Stimulated activated naive CD8-positive, alpha-beta T cell treated with anti-CD3 and anti-CD28 coated beads, Interleukin-15, Interleukin-2, amounts not matched to agents 100 U/mL and 50 U/mL, for 24 hours (primary cell): ENCODE measurements at regions not wholly inside any gene's neighbourhood (a gene's known extent, or its start where the extent isn't known, plus 50 kb on each side); places are given as distances from the start of the nearest gene placed in this dataset.
"Not testable (repeated sequence)": the region's sequence is repeated elsewhere in the genome, so short reads cannot be mapped to it uniquely, and the experiment has no call there.

Source experiments
- ATAC-seq: fragments of 150-1000 bp; cut with Tn5 transposase; one replicate; pipeline ENCODE4 v1.10.0; 2021
- DNase-seq: peaks from one replicate; pipeline ENCODE4 v3.0.0; 2021

DNA sequence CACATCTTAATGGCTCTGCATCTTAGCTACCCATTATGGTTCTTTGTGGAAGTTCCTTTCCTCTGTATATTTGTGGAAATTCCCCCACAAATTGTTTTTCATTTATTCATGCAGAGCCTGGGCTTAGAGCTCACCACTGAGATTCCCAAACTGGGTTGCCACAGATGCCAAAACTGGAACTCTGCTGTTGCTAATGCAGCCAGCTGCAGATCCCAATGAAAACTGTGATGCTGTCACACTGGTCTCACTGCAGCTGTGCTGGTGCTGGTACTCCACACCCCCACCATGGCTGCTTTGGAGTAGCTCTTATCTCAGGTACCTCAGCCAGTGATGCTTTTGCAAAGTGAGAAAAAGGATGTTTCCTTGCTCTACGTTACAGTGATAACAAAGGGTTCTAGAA is 87.7 kb downstream of the DCK start:
- no peak for ATAC-seq
- no peak for DNase-seq

GRCh38 chr4:71093745-71094144 is 100.3 kb downstream of the DCK start:
- no peak for ATAC-seq
- DNase-seq, result no peak

DNA sequence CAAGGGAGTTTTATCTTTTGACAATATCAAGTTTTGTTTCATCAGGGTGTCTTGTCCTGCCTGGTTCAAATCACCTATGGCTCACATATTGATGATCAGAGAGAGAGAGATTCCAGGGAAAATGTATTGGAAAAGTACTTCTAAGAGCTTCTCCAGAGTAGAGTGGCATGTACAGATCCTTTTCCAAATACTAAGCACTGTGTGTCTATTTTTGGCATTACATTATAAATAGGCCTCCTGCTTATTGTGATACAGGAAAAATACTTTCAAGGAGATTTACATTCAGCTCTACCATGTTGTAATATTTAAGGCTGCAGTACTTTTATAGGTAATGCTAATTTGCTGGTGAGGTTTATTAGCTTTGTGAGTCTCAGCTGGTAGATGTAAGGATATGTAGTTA is 100.8 kb downstream of the DCK start:
- DNase-seq (no peak), ATAC-seq (no peak)

GRCh38 chr4:71095141-71095540 is 101.7 kb downstream of the DCK start:
- no peak for DNase-seq
- no peak for ATAC-seq

- DNase-seq, result no peak
- peak; percentile 49 for ATAC-seq
Observed at GRCh38 chr4:71095545-71095944, 102.1 kb downstream of the DCK start.

DNA sequence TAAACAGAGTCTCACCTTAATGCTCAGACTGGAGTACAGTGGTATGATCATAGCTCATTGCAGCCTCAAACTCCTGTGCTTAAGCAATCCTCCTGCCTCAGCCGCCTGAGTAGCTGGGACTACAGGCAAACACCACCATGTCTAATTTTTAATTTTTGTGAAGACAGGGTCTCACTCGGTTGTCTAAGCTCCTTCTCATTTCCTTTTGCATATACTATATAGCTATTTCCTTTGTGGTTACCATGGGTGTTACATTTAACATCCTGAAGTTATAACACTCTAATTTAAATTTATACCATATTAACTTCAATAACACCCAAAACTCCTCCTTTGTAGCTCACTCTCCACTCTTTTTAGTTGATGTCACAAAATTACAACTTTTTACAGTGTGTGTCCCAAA is 114.3 kb downstream of the DCK start:
- DNase-seq (no peak), ATAC-seq (no peak)

- DNase-seq (no peak), ATAC-seq (no peak)
Observed at GRCh38 chr4:71110499-71110898, 117.0 kb downstream of the DCK start.

DNA sequence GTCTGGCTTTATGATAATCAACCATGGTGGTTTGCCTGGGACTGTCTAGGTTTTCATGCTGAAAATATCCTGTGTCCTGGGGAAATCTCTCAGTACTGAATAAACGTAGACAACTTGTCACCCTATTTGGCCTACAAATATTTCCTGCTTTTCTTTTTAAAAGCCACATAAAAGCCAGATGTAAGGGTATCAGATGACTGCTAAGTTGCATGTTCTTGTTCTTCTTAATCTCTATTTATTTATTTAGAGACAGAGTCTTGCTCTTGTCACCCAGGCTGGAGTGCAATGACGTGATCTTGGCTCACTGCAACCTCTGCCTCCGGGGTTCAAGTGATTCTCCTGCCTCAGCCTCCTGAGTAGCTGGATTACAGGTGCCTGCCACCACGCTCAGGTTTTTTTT is 117.7 kb downstream of the DCK start:
- ATAC-seq, result not testable (repeated sequence)

GRCh38 chr4:71113294-71113693 is 119.8 kb downstream of the DCK start:
- ATAC-seq (no peak), DNase-seq (no peak)

More for the DNA sequence above, 117.7 kb downstream of the DCK start:
- DNase-seq, result not testable (repeated sequence)

DNA sequence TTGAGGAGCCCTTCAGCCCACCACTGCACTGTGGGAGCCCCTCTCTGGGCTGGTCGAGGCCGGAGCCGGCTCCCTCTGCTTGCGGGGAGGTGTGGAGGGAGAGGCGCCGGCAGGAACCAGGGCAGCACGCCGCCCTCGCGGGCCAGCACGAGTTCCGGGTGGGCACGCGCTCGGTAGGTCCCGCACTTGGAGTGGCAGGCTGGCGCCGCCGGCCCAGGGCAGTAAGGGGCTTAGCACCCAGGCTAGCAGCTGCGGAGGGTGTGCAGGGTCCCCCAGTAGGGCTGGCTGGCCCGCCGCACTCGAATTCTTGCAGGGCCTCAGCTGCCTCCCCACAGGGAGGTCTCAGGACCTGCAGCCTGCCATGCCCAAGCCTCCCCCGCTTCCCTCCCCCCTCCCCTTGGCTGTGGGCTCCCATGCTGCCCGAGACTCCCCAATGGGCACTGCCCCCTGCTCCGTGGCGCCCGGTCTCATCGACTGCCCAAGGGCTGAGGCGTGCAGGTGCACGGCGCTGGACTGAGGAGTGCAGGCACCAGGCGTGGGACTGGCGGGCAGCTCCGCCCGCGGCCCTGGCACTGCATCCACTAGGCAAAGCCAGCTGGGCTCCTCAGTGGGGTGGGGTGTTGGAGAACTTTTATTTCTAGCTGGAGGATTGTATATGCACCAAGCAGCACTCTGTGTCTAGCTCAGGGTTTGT is 127.5 kb downstream of the DCK start:
- no peak for ATAC-seq
- DNase-seq, result no peak

GRCh38 chr4:71123951-71124350 is 130.5 kb downstream of the DCK start:
- ATAC-seq (no peak), DNase-seq (no peak)

- no peak for DNase-seq
- ATAC-seq, result no peak
Observed at GRCh38 chr4:71125137-71125536, 131.7 kb downstream of the DCK start.

DNA sequence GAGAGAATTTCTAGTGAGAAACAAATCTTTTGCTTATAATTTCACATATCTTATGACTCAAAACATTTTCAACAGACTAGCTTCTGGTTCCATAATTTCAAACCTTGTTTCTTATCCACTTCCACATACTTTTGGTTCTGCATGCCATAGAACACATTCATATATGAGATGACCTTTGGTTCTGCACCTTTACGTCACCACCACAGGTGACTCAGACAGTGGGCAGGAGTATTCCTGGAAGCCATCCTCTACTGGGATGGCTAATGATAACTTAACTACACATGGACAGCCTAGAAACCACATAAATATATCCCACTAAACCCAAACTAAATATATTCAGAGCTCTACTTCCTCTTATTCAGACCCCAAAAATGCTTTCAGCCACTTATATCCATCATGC is 133.3 kb downstream of the DCK start:
- no peak for DNase-seq
- no peak for ATAC-seq

DNA sequence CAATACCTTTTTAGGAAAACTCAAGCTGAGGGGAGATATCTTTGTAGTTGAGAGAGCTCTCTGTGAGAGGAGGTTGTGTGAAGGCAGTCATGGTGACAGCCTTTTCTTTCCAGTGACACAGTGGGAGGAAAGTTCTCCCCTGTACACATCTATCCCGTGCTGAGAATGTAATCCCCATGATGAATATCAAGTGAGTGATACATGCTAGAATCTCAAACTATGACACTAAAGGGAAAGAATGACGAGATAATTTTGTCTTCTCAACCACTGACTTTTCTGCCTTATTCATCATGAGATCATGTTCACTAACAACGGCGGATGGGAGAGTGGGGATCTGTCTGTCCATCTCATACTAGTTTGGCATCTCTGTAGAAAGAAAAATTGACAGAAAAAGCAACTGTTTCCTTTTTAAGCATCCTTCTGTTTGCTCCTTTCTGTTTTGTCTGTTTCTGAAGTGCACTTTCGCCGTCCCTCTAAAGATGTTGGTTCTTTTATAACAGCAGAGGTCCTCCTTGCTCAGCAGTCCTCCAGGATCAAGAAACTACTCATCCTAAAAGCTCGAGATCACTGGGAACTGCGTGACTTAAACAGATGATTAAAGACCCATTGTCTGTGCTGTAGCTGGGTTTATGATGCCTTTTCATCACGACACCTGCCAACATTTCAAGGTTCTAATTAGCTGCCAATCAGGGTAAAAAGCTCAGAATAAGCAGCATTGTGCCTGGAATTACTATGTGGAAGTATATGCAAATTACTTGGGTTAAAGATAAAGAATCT is 137.6 kb downstream of the DCK start:
- ATAC-seq, result peak; percentile 25
- DNase-seq, result no peak

DNA sequence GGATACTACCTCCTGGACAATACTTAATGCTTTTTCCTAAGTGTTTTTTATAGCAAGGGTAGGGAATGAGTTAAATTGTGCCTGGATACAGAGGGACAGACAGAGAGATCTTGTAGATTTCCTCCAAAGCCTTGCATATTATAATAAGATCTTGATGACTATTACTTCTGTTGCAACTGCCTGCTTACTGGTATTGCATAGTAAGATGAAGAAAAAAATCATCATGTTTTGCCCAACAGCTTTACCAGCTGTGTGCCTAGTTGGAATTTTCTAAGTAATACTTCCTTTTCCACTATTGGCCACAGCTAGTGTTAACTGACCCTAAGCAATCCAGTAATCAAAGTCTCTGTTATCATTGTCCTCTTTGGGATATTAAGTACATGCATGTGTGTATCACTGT is 139.0 kb downstream of the DCK start:
- ATAC-seq, result no peak
- DNase-seq, result no peak

DNA sequence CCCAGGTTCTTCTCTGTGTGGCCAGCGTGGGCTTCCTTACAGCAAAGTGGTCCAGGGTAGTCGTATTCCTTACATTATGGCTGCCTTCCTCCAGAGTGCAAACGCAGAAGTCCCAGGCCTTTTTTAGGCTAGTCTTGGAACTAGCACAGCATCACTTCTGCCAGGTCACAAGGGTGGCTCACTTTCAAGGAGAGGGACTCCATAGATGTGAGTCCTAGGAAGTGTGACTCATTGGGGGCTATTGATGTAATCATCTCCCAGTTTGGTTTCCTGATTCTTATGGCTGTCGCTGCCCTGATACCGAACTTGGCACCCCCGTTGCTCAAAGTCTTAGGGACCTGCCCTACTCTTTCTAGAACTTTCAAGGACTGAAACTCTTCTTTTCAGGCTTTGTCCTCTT is 140.0 kb downstream of the DCK start:
- no peak for DNase-seq
- no peak for ATAC-seq

DNA sequence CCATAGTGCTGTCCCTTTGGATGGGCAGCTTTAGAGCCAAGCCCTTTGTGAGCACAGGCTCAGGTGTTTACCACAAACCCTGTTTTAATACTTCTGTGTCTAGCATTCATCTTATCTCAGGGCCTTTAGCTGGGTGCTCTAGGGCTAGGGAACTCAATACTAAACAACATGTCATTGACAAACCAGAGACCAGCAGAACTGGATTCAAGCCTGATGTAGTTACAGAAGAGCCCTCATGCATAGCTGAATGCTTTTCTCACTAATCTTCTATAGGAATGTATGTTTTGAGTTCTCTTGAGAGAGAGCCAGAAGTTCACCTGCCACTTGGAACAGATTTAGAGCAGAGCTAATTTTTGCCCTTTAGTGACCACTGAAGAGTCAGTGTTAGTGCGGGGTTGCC is 142.6 kb downstream of the DCK start:
- ATAC-seq (no peak), DNase-seq (no peak)

GRCh38 chr4:71138007-71138615 is 144.7 kb downstream of the DCK start:
- no peak for DNase-seq
- ATAC-seq, result no peak

GRCh38 chr4:71140563-71140962 is 147.1 kb downstream of the DCK start:
- no peak for DNase-seq

DNA sequence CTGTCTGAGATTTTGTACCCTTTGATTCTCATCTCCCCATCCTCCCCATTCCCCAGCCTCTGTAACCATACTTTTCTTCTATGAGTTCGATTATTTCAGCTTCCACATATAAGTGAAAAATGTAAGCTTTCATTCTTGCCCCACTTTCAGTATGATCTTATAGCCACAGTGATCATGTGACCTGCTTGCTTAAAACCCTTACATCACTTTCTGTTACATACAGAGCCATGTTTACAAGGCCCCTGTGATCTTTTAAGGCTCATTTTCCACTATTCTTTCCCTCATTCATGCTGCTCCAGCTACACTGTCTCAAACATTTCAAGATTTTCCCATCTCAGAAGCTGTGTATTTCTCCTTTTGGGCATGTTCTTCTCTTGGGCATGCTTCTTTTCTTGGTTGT is 147.7 kb downstream of the DCK start:
- DNase-seq, result no peak
- no peak for ATAC-seq

More at GRCh38 chr4:71140563-71140962, 147.1 kb downstream of the DCK start:
- no peak for ATAC-seq

GRCh38 chr4:71147261-71147660 is 153.8 kb downstream of the DCK start:
- DNase-seq (no peak), ATAC-seq (no peak)

DNA sequence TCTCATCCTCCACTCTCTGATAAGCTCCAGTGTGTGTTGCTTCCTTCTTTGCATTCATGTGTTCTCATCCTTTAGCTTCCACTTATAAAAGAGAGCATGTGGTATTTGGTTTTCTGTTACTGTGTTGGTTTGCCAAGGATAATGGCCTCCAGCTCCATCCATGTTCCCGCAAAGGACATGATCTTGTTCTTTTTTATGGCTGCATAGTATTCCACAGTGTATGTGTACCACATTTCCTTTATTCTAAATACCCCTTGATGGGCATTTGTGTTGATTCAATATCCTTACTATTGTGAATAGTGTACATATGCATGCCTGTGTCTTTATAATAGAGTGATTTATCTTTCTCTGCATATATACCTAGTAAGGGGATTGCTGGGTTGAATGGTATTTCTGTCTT is 155.1 kb downstream of the DCK start:
- DNase-seq, result no peak
- no peak for ATAC-seq

GRCh38 chr4:71151054-71151453 is 157.6 kb downstream of the DCK start:
- ATAC-seq, result no peak
- DNase-seq, result no peak

GRCh38 chr4:71156616-71157015 is 163.2 kb downstream of the DCK start:
- DNase-seq, result no peak
- no peak for ATAC-seq
